Medulla oblongata (tissue), 1 donor: ENCODE measurements at regions not wholly inside any gene's neighbourhood (a gene's known extent, or its start where the extent isn't known, plus 50 kb on each side); places are given as distances from the start of the nearest gene placed in this dataset.
A peak's percentile ranks its signal among the peaks of the same experiment; 100 is the strongest.
"Not testable (repeated sequence)": the region's sequence is repeated elsewhere in the genome, so short reads cannot be mapped to it uniquely, and the experiment has no call there.

Experiments
- DNase-seq: peaks from one replicate; pipeline ENCODE4 v3.0.0-alpha.2; 2015; ENCODE audit errors: extremely low spot score

- DNase-seq, result peak; percentile 6
Measured at GRCh38 chr13:44848920-44849676, 140.2 kb downstream of the NUFIP1 start.

- not testable (repeated sequence) for DNase-seq
Measured at GRCh38 chr13:44845281-44846058, 143.8 kb downstream of the NUFIP1 start.

- no peak for DNase-seq
Measured at GRCh38 chr13:44844786-44845185, 144.5 kb downstream of the NUFIP1 start.

- no peak for DNase-seq
Measured at GRCh38 chr13:44843403-44843802, 145.9 kb downstream of the NUFIP1 start.

GRCh38 chr13:44842158-44842557 is 147.1 kb downstream of the NUFIP1 start:
- DNase-seq, result no peak

GRCh38 chr13:44840131-44840530 is 149.1 kb downstream of the NUFIP1 start:
- no peak for DNase-seq

- DNase-seq, result no peak
Measured at GRCh38 chr13:44837250-44837649, 152.0 kb downstream of the NUFIP1 start.

- no peak for DNase-seq
Measured at GRCh38 chr13:44834404-44834803, 154.9 kb downstream of the NUFIP1 start.

GRCh38 chr13:44833626-44834025 is 155.6 kb downstream of the NUFIP1 start:
- DNase-seq, result no peak

GRCh38 chr13:44833139-44833538 is 156.1 kb downstream of the NUFIP1 start:
- DNase-seq, result no peak

GRCh38 chr13:44826591-44827350 is 162.5 kb downstream of the NUFIP1 start:
- no peak for DNase-seq

- no peak for DNase-seq
Measured at GRCh38 chr13:44825953-44826352, 163.3 kb downstream of the NUFIP1 start.

GRCh38 chr13:44823555-44823954 is 165.7 kb downstream of the NUFIP1 start:
- DNase-seq, result not testable (repeated sequence)

GRCh38 chr13:44822291-44822690 is 167.0 kb downstream of the NUFIP1 start:
- DNase-seq, result no peak

GRCh38 chr13:44819772-44820171 is 169.5 kb downstream of the NUFIP1 start:
- no peak for DNase-seq

GRCh38 chr13:44819245-44819644 is 170.0 kb downstream of the NUFIP1 start:
- no peak for DNase-seq

GRCh38 chr13:44818428-44818827 is 170.8 kb downstream of the NUFIP1 start:
- DNase-seq, result no peak

GRCh38 chr13:44818016-44818415 is 171.3 kb downstream of the NUFIP1 start:
- DNase-seq, result no peak

- no peak for DNase-seq
Measured at GRCh38 chr13:44817131-44817671, 172.1 kb downstream of the NUFIP1 start.

- DNase-seq, result no peak
Measured at GRCh38 chr13:44816701-44817100, 172.6 kb downstream of the NUFIP1 start.

- no peak for DNase-seq
Measured at GRCh38 chr13:44815623-44816022, 173.6 kb downstream of the NUFIP1 start.

- no peak for DNase-seq
Measured at GRCh38 chr13:44814836-44815235, 174.4 kb downstream of the NUFIP1 start.
